ENCODE measurements at regions not wholly inside any gene's neighbourhood (a gene's known extent, or its start where the extent isn't known, plus 50 kb on each side); places are given as distances from the start of the nearest gene placed in this dataset.

- Mint-ChIP-seq H3K36me3 (ENCODE audit: insufficient read depth, unreplicated experiment) (no peaks in the 10 kb centered on the region), H3K4me3 (ENCODE audit: low read depth, unreplicated experiment) (no peak overlapping the region), H3K4me1 (ENCODE audit: low read depth, unreplicated experiment) (no peaks in the 10 kb centered on the region), H3K9me3 (ENCODE audit: low read depth, unreplicated experiment) (no peaks in the 10 kb centered on the region), H3K27ac (ENCODE audit: unreplicated experiment) (no peak overlapping the region), H3K27me3 (ENCODE audit: unreplicated experiment) (peaks cover 93% of the 10 kb centered on the region)
- intact Hi-C loops (cut with micrococcal nuclease; ENCODE audit: unreplicated experiment), result no loop called here
- DNase-seq, result no peak
- CTCF ChIA-PET, result interaction anchor here (1.3 to 1.5 kb wide), 2 partner anchors 28 to 36 kb away, joined by 3 read pairs; no protein-coding TSS in a partner anchor
- no peak for TF ChIP-seq CTCF (IDR thresholded peaks at IDR 0.05; ENCODE audit: unreplicated experiment)
- BruUV-seq (replicated peaks), result no TSS peak
These were observed 131.3 kb downstream of the FAM43A start for GRCh38 chr3:194816748-194817591.

GRCh38 chr3:194817592-194817930 lies 131.9 kb downstream of the FAM43A start:
- no peak for TF ChIP-seq CTCF (IDR thresholded peaks at IDR 0.05; ENCODE audit: unreplicated experiment)
- H3K27me3 Mint-ChIP-seq (ENCODE audit: unreplicated experiment), result peaks cover 93% of the 10 kb centered on the region
- no peaks in the 10 kb centered on the region for H3K4me1 Mint-ChIP-seq (ENCODE audit: low read depth, unreplicated experiment)
- no TSS peak for BruUV-seq (replicated peaks)
- H3K27ac Mint-ChIP-seq (ENCODE audit: unreplicated experiment), result no peak overlapping the region
- H3K36me3 Mint-ChIP-seq (ENCODE audit: insufficient read depth, unreplicated experiment), result no peaks in the 10 kb centered on the region
- CTCF ChIA-PET, result interaction anchor here (1.3 to 1.5 kb wide), 2 partner anchors 28 to 36 kb away, joined by 3 read pairs; no protein-coding TSS in a partner anchor
- no peaks in the 10 kb centered on the region for H3K9me3 Mint-ChIP-seq (ENCODE audit: low read depth, unreplicated experiment)
- H3K4me3 Mint-ChIP-seq (ENCODE audit: low read depth, unreplicated experiment), result no peak overlapping the region
- intact Hi-C loops (cut with micrococcal nuclease; ENCODE audit: unreplicated experiment), result no loop called here
- no peak for DNase-seq

GRCh38 chr3:194817936-194818335 lies 132.3 kb downstream of the FAM43A start:
- no TSS peak for BruUV-seq (replicated peaks)

GRCh38 chr3:194824100-194824499 lies 138.4 kb downstream of the FAM43A start:
- no peak for DNase-seq
- BruUV-seq (replicated peaks), result no TSS peak
- H3K4me1 Mint-ChIP-seq (ENCODE audit: low read depth, unreplicated experiment), result no peaks in the 10 kb centered on the region
- no peak overlapping the region for H3K4me3 Mint-ChIP-seq (ENCODE audit: low read depth, unreplicated experiment)
- no peaks in the 10 kb centered on the region for H3K9me3 Mint-ChIP-seq (ENCODE audit: low read depth, unreplicated experiment)
- H3K27ac Mint-ChIP-seq (ENCODE audit: unreplicated experiment), result no peak overlapping the region
- TF ChIP-seq CTCF (IDR thresholded peaks at IDR 0.05; ENCODE audit: unreplicated experiment), result no peak
- CTCF ChIA-PET, result no interaction called here
- H3K36me3 Mint-ChIP-seq (ENCODE audit: insufficient read depth, unreplicated experiment), result no peaks in the 10 kb centered on the region
- intact Hi-C loops (cut with micrococcal nuclease; ENCODE audit: unreplicated experiment), result no loop called here
- H3K27me3 Mint-ChIP-seq (ENCODE audit: unreplicated experiment), result peaks cover 68% of the 10 kb centered on the region

More at GRCh38 chr3:194817936-194818335, 132.3 kb downstream of the FAM43A start:
- intact Hi-C loops (cut with micrococcal nuclease; ENCODE audit: unreplicated experiment), result no loop called here
- Mint-ChIP-seq H3K27me3 (ENCODE audit: unreplicated experiment) (peaks cover 93% of the 10 kb centered on the region), H3K27ac (ENCODE audit: unreplicated experiment) (no peak overlapping the region), H3K4me3 (ENCODE audit: low read depth, unreplicated experiment) (no peak overlapping the region), H3K36me3 (ENCODE audit: insufficient read depth, unreplicated experiment) (no peaks in the 10 kb centered on the region), H3K9me3 (ENCODE audit: low read depth, unreplicated experiment) (no peaks in the 10 kb centered on the region), H3K4me1 (ENCODE audit: low read depth, unreplicated experiment) (no peaks in the 10 kb centered on the region)
- no peak for TF ChIP-seq CTCF (IDR thresholded peaks at IDR 0.05; ENCODE audit: unreplicated experiment)
- no peak for DNase-seq
- CTCF ChIA-PET, result interaction anchor here (1.3 kb wide), 1 partner anchor 29 kb away, joined by 3 read pairs; no protein-coding TSS in a partner anchor
